GM10248 (cell line): ENCODE measurements at regions not wholly inside any gene's neighbourhood (a gene's known extent, or its start where the extent isn't known, plus 50 kb on each side); places are given as distances from the start of the nearest gene placed in this dataset.

ENCODE experiments used
- CTCF ChIA-PET: fragments of 300-600 bp; sonication (Branson Sonifier 250); formaldehyde crosslinking; extraction: SDS; loops from one replicate; lab custom pipeline; 2021; ENCODE audit warnings: antibody characterized with exemption; lab: Yijun Ruan, JAX
- POLR2A ChIA-PET: fragments of 350-650 bp; sonication (Branson Sonifier 250); formaldehyde crosslinking; extraction: SDS; loops from one replicate; lab custom pipeline; 2020; ENCODE audit warnings: antibody characterized with exemption; lab: Yijun Ruan, JAX
- DNase-seq: peaks from one replicate; pipeline ENCODE4 v3.0.0; 2012; ENCODE audit errors: extremely low spot score
- CTCF ChIP-seq: IDR thresholded peaks from 2 replicates; pipeline ENCODE4 v1.5.1; 2012; ENCODE audit warnings: mild to moderate bottlenecking, low read depth; ENCODE audit errors: extremely low read depth, missing control alignments, control extremely low read depth

GRCh38 chr5:142446131-142446959 is 121.5 kb upstream of the SPRY4 start:
- ChIA-PET CTCF (no interaction called here), POLR2A (no interaction called here)
- no peak for DNase-seq
- TF ChIP-seq CTCF = no peak

- TF ChIP-seq CTCF = no peak
- DNase-seq = no peak
- POLR2A ChIA-PET = no interaction called here
- CTCF ChIA-PET = no interaction called here
These were observed 120.4 kb upstream of the SPRY4 start for GRCh38 chr5:142445266-142445665.

GRCh38 chr5:142441616-142442015 is 116.8 kb upstream of the SPRY4 start:
- DNase-seq = no peak
- CTCF ChIA-PET = no interaction called here
- POLR2A ChIA-PET = no interaction called here
- TF ChIP-seq CTCF = no peak

- ChIA-PET POLR2A (no interaction called here), CTCF (interaction anchor here (1.2 kb wide), 1 partner anchor 16 kb away, joined by 3 read pairs; no protein-coding TSS in a partner anchor)
- TF ChIP-seq CTCF = no peak
- no peak for DNase-seq
These were observed 114.5 kb upstream of the SPRY4 start for GRCh38 chr5:142439207-142439860.

DNA sequence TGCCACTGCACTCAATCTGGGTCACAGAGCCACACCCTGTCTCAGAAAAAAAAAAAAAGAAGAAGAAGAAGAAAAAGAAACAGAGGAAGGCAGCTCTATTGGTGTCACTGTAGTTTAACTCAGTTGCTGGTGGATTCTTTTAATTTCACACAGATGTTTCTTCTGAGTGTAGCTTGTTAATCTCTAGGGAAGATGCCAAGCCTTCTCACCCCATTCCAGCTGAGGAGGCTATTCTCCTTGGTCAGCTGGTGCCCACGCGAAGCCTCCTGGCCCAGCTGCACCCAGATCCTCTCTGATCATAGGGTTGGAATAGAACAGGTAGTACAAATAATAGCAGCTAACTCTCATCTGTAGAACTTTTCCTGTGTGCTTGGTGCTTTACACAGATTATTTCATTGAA is 113.8 kb upstream of the SPRY4 start:
- ChIA-PET CTCF (interaction anchor here (1.2 kb wide), 1 partner anchor 15 kb away, joined by 3 read pairs; no protein-coding TSS in a partner anchor), POLR2A (no interaction called here)
- TF ChIP-seq CTCF = no peak
- DNase-seq = no peak

DNA sequence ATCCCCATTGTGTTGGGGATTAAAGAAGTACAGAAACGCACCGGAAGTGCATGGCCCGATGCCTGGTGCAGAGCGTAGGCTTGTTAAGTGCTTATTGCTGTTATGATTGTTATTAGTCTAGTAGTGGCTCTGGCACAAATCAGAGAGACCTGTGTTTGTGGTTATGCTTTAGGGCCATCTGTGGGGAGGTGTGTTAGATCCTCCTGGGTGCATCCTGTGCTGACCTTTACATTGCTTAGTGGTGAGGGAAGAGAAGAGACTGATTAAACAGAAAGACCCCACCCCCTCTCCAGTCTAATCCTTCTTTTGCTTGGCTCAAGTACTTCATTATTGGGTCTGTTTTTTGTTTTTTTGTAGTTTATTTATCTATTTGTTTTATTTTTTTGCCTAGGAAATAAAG is 112.7 kb upstream of the SPRY4 start:
- POLR2A ChIA-PET = no interaction called here
- no peak for TF ChIP-seq CTCF
- DNase-seq = no peak
- CTCF ChIA-PET = no interaction called here
